Esophagus squamous epithelium (tissue), 4 donors: ENCODE measurements at regions not wholly inside any gene's neighbourhood (a gene's known extent, or its start where the extent isn't known, plus 50 kb on each side); places are given as distances from the start of the nearest gene placed in this dataset.

Experiments used
- CTCF ChIP-seq, 6 experiments: fragments of 450-650 bp in 4 of 6; fragments of 200-600 bp in 2 of 6; sonication (generic) in 2 of 6; IDR thresholded peaks; one replicate each; pipeline ENCODE4 v1.5.1; 2016 to 2019; ENCODE audit warnings: antibody characterized with exemption in 6 of 6, mild to moderate bottlenecking in 4 of 6, moderate library complexity in 4 of 6
- POLR2A ChIP-seq, 4 donors: fragments of 450-650 bp; IDR thresholded peaks; one replicate each; pipeline ENCODE4 v1.6.1; 2017; ENCODE audit warnings: antibody characterized with exemption in 4 of 4, mild to moderate bottlenecking in 4 of 4, moderate library complexity in 3 of 4

GRCh38 chr13:50457415-50458393 is 385.8 kb downstream of the DLEU7 start:
- TF ChIP-seq POLR2A (IDR thresholded peaks at IDR 0.05) (no peak), CTCF (IDR thresholded peaks at IDR 0.05) (no peak)
